ENCODE measurements at regions not wholly inside any gene's neighbourhood (a gene's known extent, or its start where the extent isn't known, plus 50 kb on each side); places are given as distances from the start of the nearest gene placed in this dataset.

GRCh38 chr15:97096303-97096835 lies 765.9 kb downstream of the NR2F2 start:
- TF ChIP-seq ZC3H10 (CRISPR knock-in tag; IDR thresholded peaks at IDR 0.05) (no peak), PPARA (CRISPR knock-in tag; IDR thresholded peaks at IDR 0.05; ENCODE audit: borderline replicate concordance) (no peak), ZFP3 (CRISPR knock-in tag; IDR thresholded peaks at IDR 0.05) (no peak), ARNTL (CRISPR knock-in tag; IDR thresholded peaks at IDR 0.05; ENCODE audit: borderline replicate concordance, low read depth) (no peak), RARB (CRISPR knock-in tag; IDR thresholded peaks at IDR 0.05) (no peak), OSR1 (CRISPR knock-in tag; IDR thresholded peaks at IDR 0.05) (no peak), POU6F1 (CRISPR knock-in tag; IDR thresholded peaks at IDR 0.05; ENCODE audit: borderline replicate concordance, low read depth) (no peak), CREB5 (CRISPR knock-in tag; IDR thresholded peaks at IDR 0.05; ENCODE audit: low read depth) (no peak)

All from SK-N-SH treated with all-trans-retinoic acid at 6 μM for 48 hours (cell line).